Suprapubic skin (tissue), 3 donors: ENCODE measurements at regions not wholly inside any gene's neighbourhood (a gene's known extent, or its start where the extent isn't known, plus 50 kb on each side); places are given as distances from the start of the nearest gene placed in this dataset.

Source experiments
- EP300 ChIP-seq: sonication (generic); formaldehyde crosslinking; IDR thresholded peaks from one replicate; pipeline ENCODE4 v1.6.1; 2017; ENCODE audit warnings: antibody characterized with exemption
- POLR2A ChIP-seq, 2 donors: fragments of 450-650 bp; IDR thresholded peaks; one replicate each; pipeline ENCODE4 v1.6.1; 2017; ENCODE audit warnings: antibody characterized with exemption in 2 of 2, mild to moderate bottlenecking in 2 of 2, moderate library complexity in 2 of 2
- TF ChIP-seq, protein P1 (sequence below), 2 donors: fragments of 200-600 bp in 1 of 2; fragments of 450-650 bp in 1 of 2; sonication (generic) in 1 of 2; IDR thresholded peaks; one replicate each; pipeline ENCODE4 v1.5.1; 2016 to 2019; ENCODE audit warnings: antibody characterized with exemption in 2 of 2, mild to moderate bottlenecking in 1 of 2, moderate library complexity in 1 of 2

DNA sequence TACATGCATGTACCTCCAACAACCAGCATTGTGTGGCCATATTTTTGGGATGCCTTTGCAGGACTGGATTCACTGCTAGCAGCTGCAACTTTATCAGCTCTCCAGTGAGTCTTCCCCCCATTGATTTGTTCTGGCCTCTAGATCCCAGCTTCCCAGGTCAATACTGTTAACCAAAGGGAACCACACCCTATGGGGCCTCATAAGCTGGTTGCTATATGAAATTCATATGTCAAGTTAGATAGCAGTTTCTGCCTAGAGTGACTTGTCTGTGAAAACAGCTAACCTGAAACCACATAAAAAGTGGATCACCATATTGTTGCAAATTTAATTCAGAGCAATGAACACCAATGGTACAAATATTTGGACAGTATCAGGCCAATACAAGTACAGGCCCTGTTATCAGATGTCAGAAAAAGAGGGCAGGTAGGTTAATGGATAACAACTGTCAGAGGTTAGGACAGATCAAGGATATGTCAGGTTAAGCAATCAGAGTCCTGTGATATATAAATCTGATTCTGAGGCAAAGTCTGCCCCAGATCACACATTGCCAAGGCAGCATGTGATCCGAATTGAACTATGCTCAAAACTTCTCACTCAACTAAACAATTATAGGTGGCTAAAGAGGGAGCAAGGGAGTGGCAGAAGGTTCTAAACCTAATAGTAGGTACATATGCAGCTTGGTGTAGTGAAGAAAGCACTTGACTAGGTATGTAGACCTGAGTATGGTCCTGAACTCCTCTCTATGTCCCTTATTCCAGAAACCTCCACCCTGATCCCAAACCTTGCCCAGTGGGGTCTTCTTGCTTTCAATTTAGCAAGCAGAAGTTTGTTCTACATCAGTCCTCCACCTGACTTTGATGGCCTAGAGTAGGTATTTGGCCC, 94.7 kb upstream of the FOXN2 start:
- TF ChIP-seq, protein P1, sequence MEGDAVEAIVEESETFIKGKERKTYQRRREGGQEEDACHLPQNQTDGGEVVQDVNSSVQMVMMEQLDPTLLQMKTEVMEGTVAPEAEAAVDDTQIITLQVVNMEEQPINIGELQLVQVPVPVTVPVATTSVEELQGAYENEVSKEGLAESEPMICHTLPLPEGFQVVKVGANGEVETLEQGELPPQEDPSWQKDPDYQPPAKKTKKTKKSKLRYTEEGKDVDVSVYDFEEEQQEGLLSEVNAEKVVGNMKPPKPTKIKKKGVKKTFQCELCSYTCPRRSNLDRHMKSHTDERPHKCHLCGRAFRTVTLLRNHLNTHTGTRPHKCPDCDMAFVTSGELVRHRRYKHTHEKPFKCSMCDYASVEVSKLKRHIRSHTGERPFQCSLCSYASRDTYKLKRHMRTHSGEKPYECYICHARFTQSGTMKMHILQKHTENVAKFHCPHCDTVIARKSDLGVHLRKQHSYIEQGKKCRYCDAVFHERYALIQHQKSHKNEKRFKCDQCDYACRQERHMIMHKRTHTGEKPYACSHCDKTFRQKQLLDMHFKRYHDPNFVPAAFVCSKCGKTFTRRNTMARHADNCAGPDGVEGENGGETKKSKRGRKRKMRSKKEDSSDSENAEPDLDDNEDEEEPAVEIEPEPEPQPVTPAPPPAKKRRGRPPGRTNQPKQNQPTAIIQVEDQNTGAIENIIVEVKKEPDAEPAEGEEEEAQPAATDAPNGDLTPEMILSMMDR (IDR thresholded peaks at IDR 0.05), result no peak
- TF ChIP-seq POLR2A (IDR thresholded peaks at IDR 0.05) (no peak), EP300 (no peak)
